Dendritic cell treated with granulocyte-macrophage colony-stimulating factor and Interleukin-4, amounts not matched to agents 40 ng/mL and 50 ng/mL, for 4 days (primary cell): ENCODE measurements at regions not wholly inside any gene's neighbourhood (a gene's known extent, or its start where the extent isn't known, plus 50 kb on each side); places are given as distances from the start of the nearest gene placed in this dataset.
"Not testable (repeated sequence)": the region's sequence is repeated elsewhere in the genome, so short reads cannot be mapped to it uniquely, and the experiment has no call there.

Experiments
- H3K27ac Mint-ChIP-seq: one replicate; pipeline ENCODE4 v1.8.0; 2022; ENCODE audit warnings: mild to moderate bottlenecking, mixed read lengths
- H3K27me3 Mint-ChIP-seq: one replicate; pipeline ENCODE4 v1.8.0; 2022; ENCODE audit warnings: mild to moderate bottlenecking, mixed read lengths
- H3K36me3 Mint-ChIP-seq: one replicate; pipeline ENCODE4 v1.8.0; 2022; ENCODE audit warnings: low read depth, mixed read lengths
- H3K4me1 Mint-ChIP-seq: one replicate; pipeline ENCODE4 v1.8.0; 2022; ENCODE audit warnings: low read depth, mixed read lengths
- H3K4me3 Mint-ChIP-seq: one replicate; pipeline ENCODE4 v1.8.0; 2022; ENCODE audit warnings: mild to moderate bottlenecking, moderate library complexity, mixed read lengths
- H3K9me3 Mint-ChIP-seq: one replicate; pipeline ENCODE4 v1.8.0; 2022; ENCODE audit warnings: mixed read lengths
- intact Hi-C: fragments of 100-400 bp; cut with micrococcal nuclease; formaldehyde crosslinking; loops from one replicate; pipeline ENCODE4 v1.15.0; 2022

- Mint-ChIP-seq H3K36me3 (no peaks in the 10 kb centered on the region), H3K27ac (no peak overlapping the region), H3K4me3 (no peak overlapping the region), H3K4me1 (no peaks in the 10 kb centered on the region), H3K27me3 (no peaks in the 10 kb centered on the region), H3K9me3 (no peaks in the 10 kb centered on the region)
- intact Hi-C loops: no loop called here
These were observed 401.9 kb upstream of the ACTBL2 start for GRCh38 chr5:57884346-57885102.

GRCh38 chr5:57880216-57880615 is 397.6 kb upstream of the ACTBL2 start:
- no peaks in the 10 kb centered on the region for H3K4me1 Mint-ChIP-seq

GRCh38 chr5:57878301-57878722 is 395.7 kb upstream of the ACTBL2 start:
- Mint-ChIP-seq H3K4me1 (no peaks in the 10 kb centered on the region), H3K4me3 (no peak overlapping the region), H3K27me3 (no peaks in the 10 kb centered on the region), H3K9me3 (no peaks in the 10 kb centered on the region), H3K27ac (no peak overlapping the region), H3K36me3 (no peaks in the 10 kb centered on the region)
- intact Hi-C loops: no loop called here

More at GRCh38 chr5:57880216-57880615, 397.6 kb upstream of the ACTBL2 start:
- Mint-ChIP-seq H3K4me3 (no peak overlapping the region), H3K27me3 (no peaks in the 10 kb centered on the region), H3K27ac (no peak overlapping the region), H3K36me3 (no peaks in the 10 kb centered on the region), H3K9me3 (no peaks in the 10 kb centered on the region)
- intact Hi-C loops: no loop called here

GRCh38 chr5:57871496-57871895 is 388.9 kb upstream of the ACTBL2 start:
- intact Hi-C loops: no loop called here
- H3K4me1 Mint-ChIP-seq: no peaks in the 10 kb centered on the region
- no peak overlapping the region for H3K27ac Mint-ChIP-seq
- no peaks in the 10 kb centered on the region for H3K27me3 Mint-ChIP-seq
- no peaks in the 10 kb centered on the region for H3K36me3 Mint-ChIP-seq
- peaks cover 20% of the 10 kb centered on the region for H3K9me3 Mint-ChIP-seq
- H3K4me3 Mint-ChIP-seq: no peak overlapping the region

GRCh38 chr5:57870267-57870666 is 387.7 kb upstream of the ACTBL2 start:
- H3K27me3 Mint-ChIP-seq, H3K36me3 Mint-ChIP-seq, H3K27ac Mint-ChIP-seq, H3K4me1 Mint-ChIP-seq, intact Hi-C loops, H3K4me3 Mint-ChIP-seq: not testable (repeated sequence)
- peaks cover 20% of the 10 kb centered on the region for H3K9me3 Mint-ChIP-seq

GRCh38 chr5:57863661-57864060 is 381.1 kb upstream of the ACTBL2 start:
- H3K27ac Mint-ChIP-seq: no peak overlapping the region
- H3K9me3 Mint-ChIP-seq: no peaks in the 10 kb centered on the region
- H3K27me3 Mint-ChIP-seq: no peaks in the 10 kb centered on the region
- no peak overlapping the region for H3K4me3 Mint-ChIP-seq
- H3K4me1 Mint-ChIP-seq: no peaks in the 10 kb centered on the region
- intact Hi-C loops: no loop called here
- no peaks in the 10 kb centered on the region for H3K36me3 Mint-ChIP-seq

- no peaks in the 10 kb centered on the region for H3K4me1 Mint-ChIP-seq
- intact Hi-C loops: no loop called here
- H3K4me3 Mint-ChIP-seq: no peak overlapping the region
- H3K9me3 Mint-ChIP-seq: no peaks in the 10 kb centered on the region
- H3K36me3 Mint-ChIP-seq: no peaks in the 10 kb centered on the region
- H3K27ac Mint-ChIP-seq: no peak overlapping the region
- no peaks in the 10 kb centered on the region for H3K27me3 Mint-ChIP-seq
These were observed 380.3 kb upstream of the ACTBL2 start for GRCh38 chr5:57862942-57863341.

- Mint-ChIP-seq H3K27ac (no peak overlapping the region), H3K4me1 (no peaks in the 10 kb centered on the region), H3K27me3 (no peaks in the 10 kb centered on the region), H3K9me3 (no peaks in the 10 kb centered on the region), H3K4me3 (no peak overlapping the region), H3K36me3 (no peaks in the 10 kb centered on the region)
- intact Hi-C loops: no loop called here
These were observed 379.9 kb upstream of the ACTBL2 start for GRCh38 chr5:57862471-57862911.

GRCh38 chr5:57859626-57860025 is 377.0 kb upstream of the ACTBL2 start:
- intact Hi-C loops: no loop called here
- Mint-ChIP-seq H3K36me3 (no peaks in the 10 kb centered on the region), H3K4me1 (no peaks in the 10 kb centered on the region), H3K27ac (no peak overlapping the region), H3K9me3 (no peaks in the 10 kb centered on the region), H3K27me3 (no peaks in the 10 kb centered on the region), H3K4me3 (no peak overlapping the region)

GRCh38 chr5:57858905-57859304 is 376.3 kb upstream of the ACTBL2 start:
- Mint-ChIP-seq H3K27ac (no peak overlapping the region), H3K4me3 (no peak overlapping the region), H3K9me3 (no peaks in the 10 kb centered on the region), H3K27me3 (no peaks in the 10 kb centered on the region), H3K36me3 (no peaks in the 10 kb centered on the region), H3K4me1 (no peaks in the 10 kb centered on the region)
- intact Hi-C loops: no loop called here

- Mint-ChIP-seq H3K9me3 (no peaks in the 10 kb centered on the region), H3K4me3 (no peak overlapping the region), H3K36me3 (no peaks in the 10 kb centered on the region), H3K27ac (no peak overlapping the region), H3K4me1 (no peaks in the 10 kb centered on the region), H3K27me3 (no peaks in the 10 kb centered on the region)
- intact Hi-C loops: no loop called here
These were observed 375.1 kb upstream of the ACTBL2 start for GRCh38 chr5:57857696-57858095.

- H3K4me1 Mint-ChIP-seq: no peaks in the 10 kb centered on the region
- H3K9me3 Mint-ChIP-seq: no peaks in the 10 kb centered on the region
- H3K4me3 Mint-ChIP-seq: no peak overlapping the region
- intact Hi-C loops: no loop called here
- no peaks in the 10 kb centered on the region for H3K36me3 Mint-ChIP-seq
- no peaks in the 10 kb centered on the region for H3K27me3 Mint-ChIP-seq
- H3K27ac Mint-ChIP-seq: no peak overlapping the region
These were observed 373.2 kb upstream of the ACTBL2 start for GRCh38 chr5:57855831-57856230.

- Mint-ChIP-seq H3K36me3 (no peaks in the 10 kb centered on the region), H3K27ac (no peak overlapping the region), H3K9me3 (no peaks in the 10 kb centered on the region), H3K4me1 (no peaks in the 10 kb centered on the region), H3K27me3 (no peaks in the 10 kb centered on the region), H3K4me3 (no peak overlapping the region)
- intact Hi-C loops: no loop called here
These were observed 371.5 kb upstream of the ACTBL2 start for GRCh38 chr5:57853929-57854697.

GRCh38 chr5:57850109-57850508 is 367.5 kb upstream of the ACTBL2 start:
- intact Hi-C loops: no loop called here
- H3K36me3 Mint-ChIP-seq: no peaks in the 10 kb centered on the region
- H3K27me3 Mint-ChIP-seq: no peaks in the 10 kb centered on the region
- H3K27ac Mint-ChIP-seq: no peak overlapping the region
- no peaks in the 10 kb centered on the region for H3K4me1 Mint-ChIP-seq
- H3K9me3 Mint-ChIP-seq: no peaks in the 10 kb centered on the region
- no peak overlapping the region for H3K4me3 Mint-ChIP-seq
